Caco-2 (cell line): ENCODE measurements at regions not wholly inside any gene's neighbourhood (a gene's known extent, or its start where the extent isn't known, plus 50 kb on each side); places are given as distances from the start of the nearest gene placed in this dataset.

ENCODE experiments used
- BruUV-seq: library from RNA; stranded (reverse); fragments of 400-500 nt; replicated peaks from 2 replicates; lab custom pipeline; 2021; lab: Mats Ljungman, UMichigan
- CTCF ChIA-PET: fragments of 300-600 bp; sonication (Branson Sonifier 250); formaldehyde crosslinking; loops from one replicate; lab custom pipeline; 2022; ENCODE audit warnings: antibody characterized with exemption; lab: Charles Lee
- POLR2A ChIA-PET: fragments of 300-600 bp; sonication (Branson Sonifier 250); formaldehyde crosslinking; loops from one replicate; lab custom pipeline; 2022; ENCODE audit warnings: antibody characterized with exemption; lab: Charles Lee
- DNase-seq, 2 experiments: peaks; one replicate each; pipeline versions ENCODE4 v3.0.0 to v3.0.0-alpha.2; 2020 to 2022
- H3K27me3 ChIP-seq: replicated peaks from 2 replicates; pipeline ENCODE4 v1.6.0; 2011; ENCODE audit warnings: low read length; ENCODE audit not compliant: control insufficient read depth, insufficient read depth
- H3K36me3 ChIP-seq: 2 replicates; pipeline ENCODE4 v1.5.1; 2011; ENCODE audit warnings: low read length; ENCODE audit not compliant: control insufficient read depth, insufficient read depth
- H3K4me1 ChIP-seq: fragments of 250-450 bp; sonication (Bioruptor Pico); 2 replicates; pipeline ENCODE4 v1.5.1; 2020; ENCODE audit warnings: mild to moderate bottlenecking
- H3K4me3 ChIP-seq: 2 replicates; pipeline ENCODE4 v1.5.1; 2011; ENCODE audit warnings: low read depth, mild to moderate bottlenecking, control low read depth, low read length
- H3K9me3 ChIP-seq: fragments of 250-450 bp; sonication (Bioruptor Pico); 2 replicates; pipeline ENCODE4 v1.5.1; 2020; ENCODE audit warnings: mild to moderate bottlenecking, moderate library complexity
- H3K27ac Mint-ChIP-seq: one replicate; pipeline ENCODE4 v1.8.0; 2022; ENCODE audit warnings: mixed read lengths; ENCODE audit not compliant: unreplicated experiment
- H3K27me3 Mint-ChIP-seq: one replicate; pipeline ENCODE4 v1.8.0; 2022; ENCODE audit warnings: mixed read lengths; ENCODE audit not compliant: insufficient read depth, unreplicated experiment
- H3K36me3 Mint-ChIP-seq: one replicate; pipeline ENCODE4 v1.8.0; 2022; ENCODE audit warnings: mild to moderate bottlenecking, mixed read lengths; ENCODE audit not compliant: insufficient read depth, unreplicated experiment
- H3K4me1 Mint-ChIP-seq: one replicate; pipeline ENCODE4 v1.8.0; 2022; ENCODE audit warnings: low read depth, mixed read lengths; ENCODE audit not compliant: unreplicated experiment
- H3K4me3 Mint-ChIP-seq: one replicate; pipeline ENCODE4 v1.8.0; 2022; ENCODE audit warnings: mild to moderate bottlenecking, moderate library complexity, mixed read lengths; ENCODE audit not compliant: unreplicated experiment
- H3K9me3 Mint-ChIP-seq: one replicate; pipeline ENCODE4 v1.8.0; 2022; ENCODE audit warnings: mixed read lengths; ENCODE audit not compliant: unreplicated experiment
- intact Hi-C: fragments of 100-400 bp; cut with micrococcal nuclease; formaldehyde crosslinking; loops from one replicate; pipeline ENCODE4 v1.10.0; 2022; ENCODE audit not compliant: unreplicated experiment
- TF ChIP-seq, protein P1 (sequence below), 2 experiments: fragments of 200-600 bp in 1 of 2; IDR thresholded peaks; 1 replicate in 1 of 2; 2 replicates in 1 of 2; pipeline versions ENCODE4 v1.5.1 to v1.8.0; 2011 to 2022; ENCODE audit warnings: antibody characterized with exemption in 1 of 2, control low read depth in 1 of 2, inconsistent platforms in 1 of 2, low read depth in 1 of 2, low read length in 1 of 2, mild to moderate bottlenecking in 1 of 2, moderate library complexity in 1 of 2; ENCODE audit not compliant: insufficient read depth in 1 of 2, severe bottlenecking in 1 of 2, unreplicated experiment in 1 of 2

- POLR2A ChIA-PET = no interaction called here
- Mint-ChIP-seq H3K4me3 (no peak overlapping the region), H3K4me1 (no peaks in the 10 kb centered on the region)
These were observed 288.5 kb upstream of the NUDT12 start for GRCh38 chr5:103851091-103851490.

DNA sequence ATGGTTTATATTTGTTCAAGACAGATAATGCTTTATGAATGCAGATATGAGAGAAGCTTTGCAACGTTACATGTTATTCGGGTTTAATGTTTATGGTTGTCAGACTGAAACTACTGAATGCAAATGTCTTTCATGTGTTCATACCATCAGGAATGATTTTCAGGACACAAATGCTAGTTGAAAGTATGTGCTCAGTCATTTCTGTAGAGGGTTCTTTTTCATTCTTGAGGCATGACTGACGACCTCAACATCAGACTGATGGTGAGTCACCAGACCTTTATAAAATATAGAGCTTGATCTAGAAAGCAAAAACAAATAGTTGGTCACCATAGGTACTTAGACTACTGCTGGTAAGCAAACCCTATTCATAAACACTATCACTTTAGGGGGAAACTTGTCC lies 287.3 kb upstream of the NUDT12 start:
- Mint-ChIP-seq H3K27ac (no peak overlapping the region), H3K9me3 (no peaks in the 10 kb centered on the region), H3K4me3 (no peak overlapping the region), H3K4me1 (no peaks in the 10 kb centered on the region), H3K27me3 (no peaks in the 10 kb centered on the region), H3K36me3 (no peaks in the 10 kb centered on the region)
- no peaks in the 10 kb centered on the region for H3K27me3 ChIP-seq
- no peaks in the 10 kb centered on the region for H3K4me1 ChIP-seq
- TF ChIP-seq, protein P1, sequence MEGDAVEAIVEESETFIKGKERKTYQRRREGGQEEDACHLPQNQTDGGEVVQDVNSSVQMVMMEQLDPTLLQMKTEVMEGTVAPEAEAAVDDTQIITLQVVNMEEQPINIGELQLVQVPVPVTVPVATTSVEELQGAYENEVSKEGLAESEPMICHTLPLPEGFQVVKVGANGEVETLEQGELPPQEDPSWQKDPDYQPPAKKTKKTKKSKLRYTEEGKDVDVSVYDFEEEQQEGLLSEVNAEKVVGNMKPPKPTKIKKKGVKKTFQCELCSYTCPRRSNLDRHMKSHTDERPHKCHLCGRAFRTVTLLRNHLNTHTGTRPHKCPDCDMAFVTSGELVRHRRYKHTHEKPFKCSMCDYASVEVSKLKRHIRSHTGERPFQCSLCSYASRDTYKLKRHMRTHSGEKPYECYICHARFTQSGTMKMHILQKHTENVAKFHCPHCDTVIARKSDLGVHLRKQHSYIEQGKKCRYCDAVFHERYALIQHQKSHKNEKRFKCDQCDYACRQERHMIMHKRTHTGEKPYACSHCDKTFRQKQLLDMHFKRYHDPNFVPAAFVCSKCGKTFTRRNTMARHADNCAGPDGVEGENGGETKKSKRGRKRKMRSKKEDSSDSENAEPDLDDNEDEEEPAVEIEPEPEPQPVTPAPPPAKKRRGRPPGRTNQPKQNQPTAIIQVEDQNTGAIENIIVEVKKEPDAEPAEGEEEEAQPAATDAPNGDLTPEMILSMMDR (IDR thresholded peaks at IDR 0.05; ENCODE audit: insufficient read depth in 1 of 2, low read depth in 1 of 2, low read length in 1 of 2, severe bottlenecking in 1 of 2, unreplicated experiment in 1 of 2) = no peak
- intact Hi-C loops = no loop called here
- H3K4me3 ChIP-seq = no peak overlapping the region
- H3K9me3 ChIP-seq = no peaks in the 10 kb centered on the region
- H3K36me3 ChIP-seq = no peaks in the 10 kb centered on the region
- no peak for DNase-seq
- ChIA-PET POLR2A (no interaction called here), CTCF (no interaction called here)
- no TSS peak for BruUV-seq

More at GRCh38 chr5:103851091-103851490, 288.5 kb upstream of the NUDT12 start:
- no peaks in the 10 kb centered on the region for H3K9me3 ChIP-seq
- Mint-ChIP-seq H3K27ac (no peak overlapping the region), H3K36me3 (no peaks in the 10 kb centered on the region), H3K9me3 (no peaks in the 10 kb centered on the region), H3K27me3 (no peaks in the 10 kb centered on the region)
- H3K36me3 ChIP-seq = no peaks in the 10 kb centered on the region
- no peak overlapping the region for H3K4me3 ChIP-seq
- CTCF ChIA-PET = no interaction called here
- no peaks in the 10 kb centered on the region for H3K27me3 ChIP-seq
- DNase-seq = no peak
- TF ChIP-seq, protein P1 (IDR thresholded peaks at IDR 0.05; ENCODE audit: insufficient read depth in 1 of 2, low read depth in 1 of 2, low read length in 1 of 2, severe bottlenecking in 1 of 2, unreplicated experiment in 1 of 2) = no peak
- H3K4me1 ChIP-seq = no peaks in the 10 kb centered on the region
- intact Hi-C loops = no loop called here
- no TSS peak for BruUV-seq

DNA sequence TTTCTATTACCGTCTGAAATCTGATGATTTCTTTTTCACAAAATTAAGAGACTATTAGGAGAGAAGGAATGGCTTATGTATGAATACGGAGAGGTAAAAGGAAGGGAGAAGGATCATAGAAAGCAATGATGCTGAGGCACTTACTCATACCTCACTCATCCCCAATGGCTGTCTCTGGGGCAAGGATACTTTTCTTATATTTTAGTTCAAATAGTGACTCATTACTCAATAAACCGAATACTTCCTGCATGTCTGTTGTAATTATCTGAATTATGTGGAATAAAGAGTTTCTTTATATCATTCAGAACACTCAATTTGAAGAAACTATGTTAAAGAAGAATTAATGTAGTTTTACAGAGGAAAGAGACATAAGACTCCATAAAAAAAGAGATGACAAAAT lies 284.5 kb upstream of the NUDT12 start:
- intact Hi-C loops = no loop called here
- CTCF ChIA-PET = no interaction called here
- BruUV-seq = no TSS peak
- Mint-ChIP-seq H3K27ac (no peak overlapping the region), H3K4me3 (no peak overlapping the region), H3K9me3 (no peaks in the 10 kb centered on the region), H3K27me3 (peaks cover 7% of the 10 kb centered on the region), H3K36me3 (no peaks in the 10 kb centered on the region), H3K4me1 (no peaks in the 10 kb centered on the region)
- Histone ChIP-seq H3K9me3 (no peaks in the 10 kb centered on the region), H3K36me3 (no peaks in the 10 kb centered on the region), H3K4me3 (no peak overlapping the region), H3K27me3 (no peaks in the 10 kb centered on the region), H3K4me1 (no peaks in the 10 kb centered on the region)
- no peak for DNase-seq
- TF ChIP-seq, protein P1 (IDR thresholded peaks at IDR 0.05; ENCODE audit: insufficient read depth in 1 of 2, low read depth in 1 of 2, low read length in 1 of 2, severe bottlenecking in 1 of 2, unreplicated experiment in 1 of 2) = no peak
- POLR2A ChIA-PET = no interaction called here
